Urinary bladder (tissue), 3 donors: ENCODE measurements at regions not wholly inside any gene's neighbourhood (a gene's known extent, or its start where the extent isn't known, plus 50 kb on each side); places are given as distances from the start of the nearest gene placed in this dataset.
"Not testable (repeated sequence)": the region's sequence is repeated elsewhere in the genome, so short reads cannot be mapped to it uniquely, and the experiment has no call there.

Experiments
- DNase-seq: peaks from one replicate; pipeline ENCODE4 v3.0.0-alpha.2; 2015; ENCODE audit errors: extremely low spot score
- H3K27ac ChIP-seq: one replicate; pipeline ENCODE4 v1.5.1; 2013; ENCODE audit warnings: low read depth, mild to moderate bottlenecking, moderate library complexity
- H3K36me3 ChIP-seq: one replicate; pipeline ENCODE4 v1.6.1; 2013; ENCODE audit warnings: mild to moderate bottlenecking, moderate library complexity; ENCODE audit not compliant: insufficient read depth
- H3K4me1 ChIP-seq: one replicate; pipeline ENCODE4 v1.6.1; 2013; ENCODE audit warnings: mild to moderate bottlenecking, moderate library complexity; ENCODE audit not compliant: insufficient read depth
- H3K4me3 ChIP-seq: one replicate; pipeline ENCODE4 v1.5.1; 2013; ENCODE audit warnings: low read depth, low read length
- WGBS: extraction: QIAGEN DNeasy Blood & Tissue Kit; methylation state at CpG from one replicate; pipeline ENCODE4 v1.1.7; 2013; 5-methylcytosine and 5-hydroxymethylcytosine counted together
- donor health status: healthy with polysubstance abuse.
- donor health status: healthy.

GRCh38 chr6:85936916-85937315 is 294.2 kb upstream of the SYNCRIP start:
- H3K36me3 ChIP-seq, result no peaks in the 10 kb centered on the region
- H3K4me3 ChIP-seq, result no peak overlapping the region
- WGBS, result 95% methylated on average over 1 of the region's 1 CpG
- no peak overlapping the region for H3K27ac ChIP-seq
- H3K4me1 ChIP-seq, result no peaks in the 10 kb centered on the region
- DNase-seq, result no peak

- no peaks in the 10 kb centered on the region for H3K4me1 ChIP-seq
- peak; percentile 40 for DNase-seq
- no peak overlapping the region for H3K4me3 ChIP-seq
- H3K27ac ChIP-seq, result no peak overlapping the region
- WGBS, result 3% methylated on average over 2 of the region's 2 CpGs
- no peaks in the 10 kb centered on the region for H3K36me3 ChIP-seq
Measured at GRCh38 chr6:85923013-85923430, 280.3 kb upstream of the SYNCRIP start.

- 34% methylated on average over 1 of the region's 1 CpG for WGBS
- no peak overlapping the region for H3K27ac ChIP-seq
- no peaks in the 10 kb centered on the region for H3K36me3 ChIP-seq
- H3K4me1 ChIP-seq, result no peaks in the 10 kb centered on the region
- no peak overlapping the region for H3K4me3 ChIP-seq
- DNase-seq, result no peak
Measured at GRCh38 chr6:85920782-85921181, 278.1 kb upstream of the SYNCRIP start.

GRCh38 chr6:85917522-85917921 is 274.8 kb upstream of the SYNCRIP start:
- Histone ChIP-seq H3K4me1 (no peaks in the 10 kb centered on the region), H3K4me3 (no peak overlapping the region), H3K36me3 (no peaks in the 10 kb centered on the region), H3K27ac (no peak overlapping the region)
- WGBS, result 97% methylated on average over 1 of the region's 1 CpG
- DNase-seq, result no peak

- H3K4me3 ChIP-seq, result no peak overlapping the region
- H3K27ac ChIP-seq, result no peak overlapping the region
- 80% methylated on average over 2 of the region's 2 CpGs for WGBS
- no peak for DNase-seq
- no peaks in the 10 kb centered on the region for H3K36me3 ChIP-seq
- no peaks in the 10 kb centered on the region for H3K4me1 ChIP-seq
Measured at GRCh38 chr6:85913001-85913400, 270.3 kb upstream of the SYNCRIP start.

GRCh38 chr6:85912582-85912981 is 269.9 kb upstream of the SYNCRIP start:
- no peak for DNase-seq
- Histone ChIP-seq H3K4me1 (no peaks in the 10 kb centered on the region), H3K4me3 (no peak overlapping the region), H3K27ac (no peak overlapping the region), H3K36me3 (no peaks in the 10 kb centered on the region)
- WGBS, result 57% methylated on average over 3 of the region's 3 CpGs

GRCh38 chr6:85911067-85911466 is 268.4 kb upstream of the SYNCRIP start:
- Histone ChIP-seq H3K27ac (no peak overlapping the region), H3K4me1 (no peaks in the 10 kb centered on the region), H3K36me3 (no peaks in the 10 kb centered on the region), H3K4me3 (no peak overlapping the region)
- WGBS, result 86% methylated on average over 9 of the region's 9 CpGs
- DNase-seq, result no peak

- 89% methylated on average over 4 of the region's 4 CpGs for WGBS
- DNase-seq, H3K4me1 ChIP-seq, H3K4me3 ChIP-seq, H3K27ac ChIP-seq, H3K36me3 ChIP-seq: not testable (repeated sequence)
Measured at GRCh38 chr6:85908120-85908519, 265.4 kb upstream of the SYNCRIP start.

GRCh38 chr6:85892346-85892745 is 249.7 kb upstream of the SYNCRIP start:
- DNase-seq, result no peak
- Histone ChIP-seq H3K36me3 (no peaks in the 10 kb centered on the region), H3K27ac (no peak overlapping the region), H3K4me3 (no peak overlapping the region), H3K4me1 (no peaks in the 10 kb centered on the region)
- WGBS, result 51% methylated on average over 3 of the region's 3 CpGs

- Histone ChIP-seq H3K4me3 (no peak overlapping the region), H3K4me1 (no peaks in the 10 kb centered on the region), H3K27ac (no peak overlapping the region), H3K36me3 (no peaks in the 10 kb centered on the region)
- DNase-seq, result no peak
Measured at GRCh38 chr6:85887461-85887860, 244.8 kb upstream of the SYNCRIP start.

- Histone ChIP-seq H3K4me3 (no peak overlapping the region), H3K27ac (no peak overlapping the region), H3K4me1 (no peaks in the 10 kb centered on the region), H3K36me3 (no peaks in the 10 kb centered on the region)
- no peak for DNase-seq
- 90% methylated on average over 5 of the region's 5 CpGs for WGBS
Measured at GRCh38 chr6:85868685-85869084, 226.0 kb upstream of the SYNCRIP start.

GRCh38 chr6:85867595-85867994 is 224.9 kb upstream of the SYNCRIP start:
- H3K4me1 ChIP-seq, result no peaks in the 10 kb centered on the region
- H3K27ac ChIP-seq, result no peak overlapping the region
- H3K4me3 ChIP-seq, result no peak overlapping the region
- H3K36me3 ChIP-seq, result no peaks in the 10 kb centered on the region
- no peak for DNase-seq

- WGBS, result 67% methylated on average over 10 of the region's 10 CpGs
- Histone ChIP-seq H3K36me3 (no peaks in the 10 kb centered on the region), H3K4me3 (no peak overlapping the region), H3K4me1 (no peaks in the 10 kb centered on the region), H3K27ac (no peak overlapping the region)
- no peak for DNase-seq
Measured at GRCh38 chr6:85866758-85867401, 224.2 kb upstream of the SYNCRIP start.

- no peaks in the 10 kb centered on the region for H3K36me3 ChIP-seq
- peak overlapping the region; percentile 39 for H3K4me3 ChIP-seq
- no peak for DNase-seq
- H3K27ac ChIP-seq, result no peak overlapping the region
- H3K4me1 ChIP-seq, result no peaks in the 10 kb centered on the region
- 23% methylated on average over 5 of the region's 5 CpGs for WGBS
Measured at GRCh38 chr6:85866370-85866730, 223.7 kb upstream of the SYNCRIP start.
